Body of pancreas (tissue), 4 donors: ENCODE measurements at regions not wholly inside any gene's neighbourhood (a gene's known extent, or its start where the extent isn't known, plus 50 kb on each side); places are given as distances from the start of the nearest gene placed in this dataset.
"Not testable (repeated sequence)": the region's sequence is repeated elsewhere in the genome, so short reads cannot be mapped to it uniquely, and the experiment has no call there.

ENCODE experiments used
- CTCF ChIP-seq, 7 experiments: fragments of 450-650 bp in 4 of 7; fragments of 200-600 bp in 3 of 7; sonication (generic) in 3 of 7; IDR thresholded peaks; one replicate each; pipeline ENCODE4 v1.5.1; 2016 to 2019; ENCODE audit warnings: antibody characterized with exemption in 7 of 7
- POLR2A ChIP-seq, 3 donors: fragments of 450-650 bp; IDR thresholded peaks; one replicate each; pipeline ENCODE4 v1.6.1; 2016; ENCODE audit warnings: antibody characterized with exemption in 3 of 3, mild to moderate bottlenecking in 2 of 3

DNA sequence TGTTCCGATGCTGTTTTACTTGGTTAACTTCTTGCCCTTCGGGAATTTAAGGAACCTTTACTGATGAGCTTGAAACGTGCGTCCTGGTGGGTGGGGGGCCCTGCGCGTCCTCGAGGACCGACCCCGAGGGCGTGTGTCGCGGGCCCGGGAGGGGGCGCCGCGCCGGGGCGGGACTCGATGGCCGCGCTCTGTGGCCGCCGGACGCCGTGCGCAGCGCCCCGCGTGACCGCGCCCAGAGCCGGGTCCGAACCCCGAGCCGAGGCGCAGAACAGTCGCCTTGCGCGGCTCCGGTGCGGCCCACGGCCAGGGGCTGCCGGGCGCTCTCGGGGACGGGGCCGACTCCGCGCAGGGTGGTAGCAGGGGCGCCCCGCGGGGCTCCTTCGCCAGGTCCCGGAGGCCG is 4053.5 kb upstream of the TPTE start:
- TF ChIP-seq CTCF, POLR2A (IDR thresholded peaks at IDR 0.05): not testable (repeated sequence)
